ENCODE measurements at regions not wholly inside any gene's neighbourhood (a gene's known extent, or its start where the extent isn't known, plus 50 kb on each side); places are given as distances from the start of the nearest gene placed in this dataset.

DNA sequence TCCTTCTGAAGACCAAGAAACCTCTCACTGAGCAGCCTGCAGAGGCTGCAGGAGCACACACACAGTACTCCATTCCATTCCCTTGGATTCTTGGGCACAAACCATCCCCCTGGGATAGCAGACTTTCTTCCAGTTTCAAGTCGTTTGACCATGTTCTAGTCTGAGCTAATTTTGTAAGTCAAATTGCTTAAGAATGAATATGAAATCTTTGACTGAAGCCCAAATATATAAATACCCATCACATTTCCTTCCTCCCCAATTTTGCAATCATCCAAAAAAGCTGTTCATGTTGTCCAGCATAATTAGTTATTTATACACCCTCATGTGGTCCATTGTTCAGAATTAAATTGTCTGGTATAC lies 231.2 kb upstream of the TPRG1 start:
- peak; percentile 34 for DNase-seq (ENCODE audit: low spot score)

GRCh38 chr3:188941103-188941502 lies 230.7 kb upstream of the TPRG1 start:
- no peak for DNase-seq (ENCODE audit: low spot score)

DNA sequence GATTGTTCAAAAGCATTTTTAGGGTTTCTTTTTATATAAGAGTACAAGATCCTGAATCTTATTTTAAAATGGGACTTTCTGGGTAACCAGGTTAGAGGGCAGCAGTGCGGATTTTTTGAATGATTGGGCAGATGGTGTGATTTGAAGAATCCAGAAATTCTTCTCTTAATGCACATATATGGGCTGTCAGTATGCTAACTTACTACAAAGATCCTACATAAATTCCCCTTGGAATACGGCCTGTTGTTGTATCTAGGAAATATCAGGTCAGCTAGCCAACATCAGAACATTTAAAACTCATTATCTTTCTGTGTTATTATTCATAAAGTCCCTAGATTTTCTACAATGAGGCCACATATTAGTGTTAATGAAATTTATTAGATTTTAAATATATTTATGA lies 229.6 kb upstream of the TPRG1 start:
- no peak for DNase-seq (ENCODE audit: low spot score)

GRCh38 chr3:188943591-188943990 lies 228.2 kb upstream of the TPRG1 start:
- DNase-seq (ENCODE audit: low spot score), result no peak

DNA sequence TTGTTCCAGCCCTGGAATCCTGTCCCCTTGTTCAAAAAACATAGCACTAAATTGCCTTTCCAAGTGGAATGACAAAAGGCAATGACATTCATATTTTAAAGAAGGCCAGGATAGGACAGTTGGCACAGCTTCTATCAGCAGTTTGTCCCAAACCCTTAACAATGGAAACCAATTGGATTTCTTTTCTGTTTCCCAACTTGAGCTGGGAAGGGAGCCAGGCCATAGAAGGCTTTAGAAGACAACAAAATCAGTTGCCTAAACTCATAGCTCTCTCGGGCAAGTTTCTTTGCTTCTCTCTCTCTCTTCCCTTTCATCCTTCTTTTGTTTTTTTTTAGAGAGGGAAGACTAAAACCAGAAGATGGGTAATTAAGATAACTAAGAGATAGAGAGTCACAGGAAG lies 227.7 kb upstream of the TPRG1 start:
- DNase-seq (ENCODE audit: low spot score), result no peak

GRCh38 chr3:188946351-188947240 lies 225.2 kb upstream of the TPRG1 start:
- DNase-seq (ENCODE audit: low spot score), result peak; percentile 22

DNA sequence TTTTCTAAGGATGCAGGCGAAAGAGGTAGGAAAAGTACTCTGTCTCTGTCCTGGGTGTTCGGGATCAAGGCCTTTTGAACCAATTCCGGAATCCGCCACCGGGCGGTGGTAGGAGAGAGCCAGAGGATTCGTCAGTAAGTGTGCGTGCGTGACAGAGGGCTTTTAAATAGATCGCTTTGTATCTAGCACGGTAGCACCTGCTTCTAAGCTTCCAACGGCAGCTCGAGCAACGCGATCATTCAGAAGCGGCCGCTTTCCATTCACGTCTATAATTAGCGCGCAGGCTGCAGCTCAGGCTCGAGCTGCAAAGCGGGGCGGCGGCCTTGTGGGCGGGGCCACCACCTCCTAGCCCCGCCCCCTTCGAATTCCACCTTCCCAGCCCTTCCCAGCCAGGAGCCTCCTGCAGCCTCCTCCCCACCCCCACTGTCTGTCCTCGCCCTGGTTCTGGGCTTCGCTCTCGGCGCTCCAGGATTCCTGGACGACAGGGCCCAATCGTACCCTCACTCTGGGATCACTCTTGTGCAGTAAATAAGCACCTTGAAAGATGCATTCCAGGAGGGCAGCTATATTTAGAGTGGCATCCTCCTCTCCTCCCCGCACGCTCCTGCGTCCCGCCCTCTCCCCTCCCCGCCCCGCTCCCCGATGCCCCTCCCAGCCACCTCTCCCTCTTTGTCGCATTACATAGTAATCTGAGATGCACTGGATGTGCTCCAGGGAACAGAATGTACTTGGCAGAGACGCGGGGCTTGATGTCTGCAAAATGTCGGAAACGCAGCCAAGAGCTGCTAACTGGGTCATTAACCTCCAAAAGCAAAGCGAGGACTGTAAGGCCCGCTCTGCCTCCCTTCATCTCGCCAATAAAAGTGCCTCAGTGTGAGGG lies 224.1 kb upstream of the TPRG1 start:
- DNase-seq (ENCODE audit: low spot score), result peak; percentile 89

GRCh38 chr3:188948281-188948996 lies 223.3 kb upstream of the TPRG1 start:
- DNase-seq (ENCODE audit: low spot score), result peak; percentile 46

DNA sequence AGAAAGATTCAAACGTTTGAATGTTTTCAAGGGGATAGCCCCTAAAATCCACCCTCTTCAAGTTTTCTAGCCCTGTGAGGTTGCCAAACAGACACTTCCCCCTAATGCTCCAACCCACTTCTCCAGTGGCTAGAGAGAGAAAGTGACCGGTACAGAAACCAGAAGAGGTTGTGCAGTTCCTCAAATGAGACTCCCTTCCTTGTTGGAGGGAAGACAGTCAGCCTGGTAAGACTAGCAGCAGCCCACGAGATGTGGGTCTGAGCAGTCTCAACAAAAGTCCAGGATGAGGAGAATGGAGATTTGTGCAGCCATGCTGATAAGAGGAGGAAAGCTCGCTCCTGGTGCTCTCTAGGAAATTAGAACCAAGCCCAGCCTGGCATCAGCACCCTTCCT lies 222.8 kb upstream of the TPRG1 start:
- DNase-seq (ENCODE audit: low spot score), result no peak

GRCh38 chr3:188949456-188949855 lies 222.3 kb upstream of the TPRG1 start:
- DNase-seq (ENCODE audit: low spot score), result no peak

GRCh38 chr3:188949996-188950395 lies 221.8 kb upstream of the TPRG1 start:
- no peak for DNase-seq (ENCODE audit: low spot score)

DNA sequence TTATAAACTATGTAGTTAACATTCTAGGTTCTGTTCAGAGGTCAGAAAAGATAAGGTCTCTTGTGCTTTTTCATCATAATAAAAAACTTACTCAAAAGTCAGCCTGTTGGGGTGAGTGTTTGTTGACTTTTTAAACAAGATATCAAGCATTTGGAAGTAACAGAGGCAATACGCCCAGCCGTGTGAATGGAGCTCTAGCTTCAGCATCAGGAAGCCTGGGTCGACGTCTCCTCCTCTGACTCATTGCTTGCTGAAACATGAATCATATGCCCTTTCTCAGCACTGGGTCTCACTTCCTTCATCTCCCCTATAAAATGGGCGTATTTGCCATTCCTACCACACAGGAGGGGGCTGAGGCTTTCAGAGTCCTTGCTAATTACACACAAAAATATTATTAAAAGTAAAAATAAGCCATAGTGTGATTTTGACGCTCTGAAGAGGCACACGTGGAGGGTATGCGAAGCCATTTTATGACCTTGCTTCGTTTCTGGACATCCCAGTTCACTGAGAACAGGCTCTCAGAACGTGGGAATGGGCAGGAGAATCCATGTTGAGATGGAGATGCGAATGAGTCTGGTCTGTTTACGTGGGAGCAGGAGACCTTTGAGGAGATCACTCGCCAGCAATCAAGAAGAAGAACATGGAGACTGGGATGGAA lies 220.8 kb upstream of the TPRG1 start:
- peak; percentile 88 for DNase-seq (ENCODE audit: low spot score)

DNA sequence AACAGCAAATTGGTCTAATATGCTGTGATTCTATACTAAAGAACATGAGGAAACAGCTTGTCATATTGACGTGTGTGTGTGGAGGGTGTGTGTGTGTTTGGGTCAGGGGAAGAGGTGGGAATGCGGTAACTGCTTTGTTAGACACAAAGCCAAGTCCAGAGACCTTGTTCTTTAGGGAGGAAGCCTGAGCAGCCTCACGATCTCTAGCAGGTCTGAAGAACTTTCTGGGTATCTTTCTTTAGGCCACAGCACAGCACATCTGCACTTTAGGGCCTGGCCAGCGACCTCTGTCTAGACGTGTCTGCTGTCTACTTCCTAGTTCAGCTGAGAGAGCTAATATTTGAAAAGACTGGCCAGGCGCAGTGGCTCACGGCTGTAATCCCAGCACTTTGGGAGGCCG lies 220.0 kb upstream of the TPRG1 start:
- DNase-seq (ENCODE audit: low spot score), result no peak

DNA sequence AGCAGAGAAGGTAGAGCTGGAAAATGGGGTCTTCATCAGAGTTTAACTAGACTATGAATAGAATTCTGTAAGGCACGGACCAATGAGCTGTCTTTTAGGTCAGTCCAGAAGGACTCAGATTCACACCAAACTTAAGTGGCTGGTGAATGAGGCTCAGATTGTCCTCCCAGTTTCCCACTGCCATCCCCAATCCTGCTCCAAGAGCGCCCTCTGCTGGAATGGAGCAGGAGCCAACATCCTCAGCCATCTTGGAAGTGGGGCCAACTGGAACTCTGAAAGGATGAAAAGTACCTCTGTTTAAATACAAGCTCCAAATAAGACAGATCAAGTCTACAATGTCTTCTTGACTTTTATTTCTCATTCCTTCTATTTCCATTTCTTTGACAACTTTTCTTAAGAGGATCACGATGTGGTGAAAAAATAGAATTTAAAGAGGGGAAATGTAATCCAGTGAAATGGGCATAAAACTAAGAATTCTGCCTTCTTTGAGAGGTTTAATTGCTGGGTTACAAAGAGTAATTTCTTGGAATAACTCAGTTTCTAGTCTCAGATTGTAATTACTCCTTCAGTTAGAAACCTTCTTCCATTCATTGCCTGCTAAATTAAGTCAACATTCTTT lies 217.1 kb upstream of the TPRG1 start:
- DNase-seq (ENCODE audit: low spot score), result peak; percentile 87

DNA sequence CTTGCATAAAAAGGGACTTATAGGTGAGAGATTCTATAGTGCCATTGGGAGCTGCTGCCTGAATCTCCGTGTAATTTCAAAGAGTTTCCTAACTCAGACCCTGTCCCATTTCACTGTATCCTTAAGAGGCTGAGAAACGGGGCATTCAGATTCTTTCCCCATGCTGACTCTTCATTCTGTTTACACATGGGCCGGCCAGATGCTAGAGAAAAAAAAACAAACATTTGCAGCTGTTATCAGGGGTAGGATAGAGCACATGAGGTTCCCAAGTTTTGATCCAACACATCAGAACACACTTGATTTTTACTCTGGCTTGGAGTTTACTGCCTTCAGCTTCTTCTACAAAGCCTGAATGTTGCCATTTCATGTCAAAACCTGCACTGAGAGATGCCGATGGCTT lies 215.9 kb upstream of the TPRG1 start:
- DNase-seq (ENCODE audit: low spot score), result no peak

- DNase-seq (ENCODE audit: low spot score), result peak; percentile 50
These were observed 214.8 kb upstream of the TPRG1 start for GRCh38 chr3:188956839-188957489.

DNA sequence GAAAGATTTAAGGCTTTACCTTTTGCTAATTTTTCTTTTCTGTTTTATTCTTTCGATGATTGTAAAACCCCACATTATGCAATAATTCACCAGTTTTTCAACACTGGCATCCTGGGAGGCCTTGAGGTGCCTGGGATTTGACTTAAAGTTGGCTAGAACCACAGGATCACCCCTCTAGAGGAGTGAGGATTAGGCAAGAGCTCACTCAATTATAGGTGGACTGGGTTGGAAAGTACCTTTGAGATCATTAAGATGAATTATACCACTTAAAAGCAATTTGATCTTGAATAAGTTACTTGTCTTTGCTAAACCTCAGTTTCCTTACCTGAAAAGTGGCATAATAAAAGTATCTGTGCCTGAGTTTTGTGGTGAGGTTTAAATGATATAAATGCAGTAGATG lies 212.8 kb upstream of the TPRG1 start:
- no peak for DNase-seq (ENCODE audit: low spot score)

DNA sequence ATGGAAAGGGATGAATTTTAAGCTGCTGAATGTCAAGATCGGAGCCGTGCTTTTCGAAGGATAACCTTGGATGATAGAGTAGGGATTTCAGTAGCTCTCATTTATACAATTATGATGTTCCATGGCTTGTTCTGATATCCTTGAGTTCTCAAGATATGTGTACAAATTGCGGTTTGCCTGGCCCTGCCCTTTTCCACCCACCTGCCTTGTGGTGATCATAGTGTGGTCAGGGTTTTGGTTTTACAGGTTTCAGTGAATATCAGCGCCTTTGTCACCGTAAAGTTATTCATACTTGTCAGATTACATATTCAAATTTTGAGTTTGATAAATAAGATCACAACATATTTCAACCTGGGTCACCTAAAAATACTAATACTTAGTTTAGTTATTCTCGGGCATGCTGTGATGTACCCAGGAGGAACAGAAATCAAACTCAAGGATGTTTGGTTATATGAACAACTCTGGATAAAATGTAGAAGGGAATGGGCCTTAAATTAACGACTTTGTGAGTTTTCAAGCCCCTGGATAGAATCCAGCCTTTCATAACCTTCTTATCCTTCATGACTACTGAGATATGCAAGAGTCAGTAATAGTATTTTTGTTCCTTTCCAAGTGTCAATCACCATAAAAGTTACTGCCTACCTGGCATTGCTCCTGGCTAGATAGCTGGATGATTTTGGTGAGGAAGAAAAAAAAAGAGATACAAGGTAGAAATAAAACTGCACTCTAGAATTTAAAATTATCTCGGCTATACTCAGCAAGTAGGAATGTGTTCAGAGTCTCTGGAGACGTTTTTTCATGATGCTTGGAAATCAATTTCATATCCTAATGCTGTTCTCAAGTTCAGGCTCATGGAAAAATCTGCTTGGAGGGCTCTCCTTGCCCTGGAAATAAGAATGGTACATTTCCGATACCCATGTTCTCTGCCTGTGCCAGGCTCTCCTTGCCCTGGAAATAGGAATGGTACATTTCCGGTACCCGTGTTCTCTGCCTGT lies 209.2 kb upstream of the TPRG1 start:
- DNase-seq (ENCODE audit: low spot score), result no peak

DNA sequence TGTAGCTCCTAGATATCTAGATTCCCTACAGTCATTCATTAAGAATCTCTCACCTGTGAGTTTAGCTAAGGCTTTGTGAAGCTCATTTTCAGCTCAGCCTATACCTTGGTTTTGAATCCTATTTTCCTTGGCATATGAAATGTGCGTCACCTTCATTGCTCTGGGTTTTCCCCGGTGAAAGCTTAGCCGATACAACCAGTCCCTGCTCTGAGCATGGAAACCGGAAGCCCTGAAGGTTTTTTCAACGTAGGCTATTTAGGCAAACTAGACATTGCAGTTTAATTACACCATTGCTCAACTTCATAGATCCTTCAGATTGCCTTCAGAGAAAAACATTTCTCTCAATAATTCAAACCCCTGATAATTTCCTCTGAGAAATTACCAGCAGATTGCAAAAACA lies 206.8 kb upstream of the TPRG1 start:
- DNase-seq (ENCODE audit: low spot score), result no peak

- DNase-seq (ENCODE audit: low spot score), result no peak
These were observed 199.5 kb upstream of the TPRG1 start for GRCh38 chr3:188972310-188972709.
